MCF 10A (cell line): ENCODE measurements at regions not wholly inside any gene's neighbourhood (a gene's known extent, or its start where the extent isn't known, plus 50 kb on each side); places are given as distances from the start of the nearest gene placed in this dataset.

Source experiments
- BruUV-seq: library from RNA; stranded (reverse); fragments of 400-500 nt; replicated peaks from 2 replicates; lab custom pipeline; 2021; lab: Mats Ljungman, UMichigan
- CTCF ChIA-PET: fragments of 300-600 bp; sonication (Branson Sonifier 250); formaldehyde crosslinking; extraction: SDS; loops from one replicate; lab custom pipeline; 2021; ENCODE audit warnings: antibody characterized with exemption, inconsistent platforms; lab: Yijun Ruan, JAX
- POLR2A ChIA-PET: fragments of 300-600, 350-650 bp; sonication (Branson Sonifier 250); formaldehyde crosslinking; extraction: SDS; loops from one replicate; lab custom pipeline; 2020; ENCODE audit warnings: antibody characterized with exemption, inconsistent platforms; lab: Yijun Ruan, JAX
- DNase-seq: peaks from one replicate; pipeline ENCODE4 v3.0.0-alpha.2; 2018; ENCODE audit not compliant: unreplicated experiment
- H3K27ac Mint-ChIP-seq: one replicate; pipeline ENCODE4 v1.8.0; 2022; ENCODE audit warnings: mild to moderate bottlenecking, low read depth, mixed read lengths; ENCODE audit not compliant: unreplicated experiment
- H3K27me3 Mint-ChIP-seq: one replicate; pipeline ENCODE4 v1.8.0; 2022; ENCODE audit warnings: mixed read lengths; ENCODE audit not compliant: insufficient read depth, unreplicated experiment
- H3K36me3 Mint-ChIP-seq: one replicate; pipeline ENCODE4 v1.8.0; 2022; ENCODE audit warnings: mild to moderate bottlenecking, moderate library complexity, mixed read lengths; ENCODE audit not compliant: insufficient read depth, unreplicated experiment
- H3K4me1 Mint-ChIP-seq: one replicate; pipeline ENCODE4 v1.8.0; 2022; ENCODE audit warnings: mixed read lengths; ENCODE audit not compliant: insufficient read depth, unreplicated experiment
- H3K4me3 Mint-ChIP-seq: one replicate; pipeline ENCODE4 v1.8.0; 2022; ENCODE audit warnings: mild to moderate bottlenecking, moderate library complexity, mixed read lengths; ENCODE audit not compliant: unreplicated experiment
- H3K9me3 Mint-ChIP-seq: one replicate; pipeline ENCODE4 v1.8.0; 2022; ENCODE audit warnings: mixed read lengths; ENCODE audit not compliant: unreplicated experiment
- CTCF ChIP-seq: fragments of 200-600 bp; IDR thresholded peaks from one replicate; pipeline ENCODE4 v1.8.0; 2022; ENCODE audit warnings: antibody characterized with exemption, mild to moderate bottlenecking; ENCODE audit not compliant: unreplicated experiment
- intact Hi-C: fragments of 100-400 bp; cut with micrococcal nuclease; formaldehyde crosslinking; loops from 2 replicates; pipeline ENCODE4 v1.14.1; 2022

- CTCF ChIA-PET = no interaction called here
- no peak overlapping the region for H3K4me3 Mint-ChIP-seq
- H3K36me3 Mint-ChIP-seq = no peaks in the 10 kb centered on the region
- no peaks in the 10 kb centered on the region for H3K9me3 Mint-ChIP-seq
- no peak overlapping the region for H3K27ac Mint-ChIP-seq
- BruUV-seq = no TSS peak
- peaks cover 13% of the 10 kb centered on the region for H3K27me3 Mint-ChIP-seq
- no peaks in the 10 kb centered on the region for H3K4me1 Mint-ChIP-seq
- TF ChIP-seq CTCF = no peak
- intact Hi-C loops = no loop called here
- DNase-seq = no peak
- POLR2A ChIA-PET = no interaction called here
Observed at GRCh38 chr2:17249249-17249648, 269.0 kb downstream of the RAD51AP2 start.

- ChIA-PET POLR2A (no interaction called here), CTCF (no interaction called here)
- H3K27me3 Mint-ChIP-seq = peaks cover 13% of the 10 kb centered on the region
- no peak overlapping the region for H3K27ac Mint-ChIP-seq
- no peaks in the 10 kb centered on the region for H3K36me3 Mint-ChIP-seq
- intact Hi-C loops = no loop called here
- no peak overlapping the region for H3K4me3 Mint-ChIP-seq
- DNase-seq = peak; percentile 6
- no peak for TF ChIP-seq CTCF
- no TSS peak for BruUV-seq
- no peaks in the 10 kb centered on the region for H3K4me1 Mint-ChIP-seq
- H3K9me3 Mint-ChIP-seq = no peaks in the 10 kb centered on the region
Observed at GRCh38 chr2:17245906-17246305, 272.3 kb downstream of the RAD51AP2 start.

GRCh38 chr2:17242813-17243485 is 275.3 kb downstream of the RAD51AP2 start:
- Mint-ChIP-seq H3K4me3 (no peak overlapping the region), H3K36me3 (no peaks in the 10 kb centered on the region), H3K27me3 (peaks cover 13% of the 10 kb centered on the region), H3K27ac (no peak overlapping the region), H3K9me3 (no peaks in the 10 kb centered on the region), H3K4me1 (no peaks in the 10 kb centered on the region)
- intact Hi-C loops = no loop called here
- no peak for DNase-seq
- no peak for TF ChIP-seq CTCF
- ChIA-PET POLR2A (no interaction called here), CTCF (no interaction called here)
- no TSS peak for BruUV-seq

- Mint-ChIP-seq H3K27ac (no peak overlapping the region), H3K4me1 (no peaks in the 10 kb centered on the region), H3K9me3 (no peaks in the 10 kb centered on the region), H3K36me3 (no peaks in the 10 kb centered on the region), H3K4me3 (no peak overlapping the region), H3K27me3 (no peaks in the 10 kb centered on the region)
- intact Hi-C loops = no loop called here
- no TSS peak for BruUV-seq
- ChIA-PET CTCF (no interaction called here), POLR2A (no interaction called here)
- no peak for TF ChIP-seq CTCF
- no peak for DNase-seq
Observed at GRCh38 chr2:17239550-17239949, 278.7 kb downstream of the RAD51AP2 start.
